GM23248 (cell line): ENCODE measurements at regions not wholly inside any gene's neighbourhood (a gene's known extent, or its start where the extent isn't known, plus 50 kb on each side); places are given as distances from the start of the nearest gene placed in this dataset.

Experiments
- DNase-seq: peaks from one replicate; pipeline ENCODE4 v3.0.0-alpha.2; 2015
- H2AFZ ChIP-seq: fragments of 200-600 bp; sonication (generic); 2 replicates; pipeline ENCODE4 v1.6.1; 2016; ENCODE audit warnings: antibody characterized with exemption
- H3F3A ChIP-seq: fragments of 200-600 bp; sonication (generic); 2 replicates; pipeline ENCODE4 v1.6.1; 2016; ENCODE audit warnings: mild to moderate bottlenecking, antibody characterized with exemption, mixed run types; ENCODE audit not compliant: insufficient read depth
- H3K27ac ChIP-seq: fragments of 200-600 bp; sonication (generic); 2 replicates; pipeline ENCODE4 v1.5.1; 2016; ENCODE audit warnings: mild to moderate bottlenecking
- H3K27me3 ChIP-seq: fragments of 200-600 bp; sonication (generic); replicated peaks from 2 replicates; pipeline ENCODE4 v1.6.1; 2016; ENCODE audit warnings: mild to moderate bottlenecking; ENCODE audit not compliant: insufficient read depth
- H3K36me3 ChIP-seq: fragments of 200-600 bp; sonication (generic); 2 replicates; pipeline ENCODE4 v1.6.1; 2016; ENCODE audit warnings: low read depth, mild to moderate bottlenecking
- H3K4me1 ChIP-seq: fragments of 200-600 bp; sonication (generic); 2 replicates; pipeline ENCODE4 v1.6.1; 2016; ENCODE audit warnings: mild to moderate bottlenecking; ENCODE audit not compliant: insufficient read depth
- H3K4me2 ChIP-seq: fragments of 200-600 bp; sonication (generic); one replicate; pipeline ENCODE4 v1.6.1; 2016; ENCODE audit warnings: mild to moderate bottlenecking; ENCODE audit not compliant: unreplicated experiment
- H3K4me3 ChIP-seq: fragments of 200-600 bp; sonication (generic); 2 replicates; pipeline ENCODE4 v1.5.1; 2016; ENCODE audit warnings: mild to moderate bottlenecking
- H3K79me2 ChIP-seq: fragments of 200-600 bp; sonication (generic); 2 replicates; pipeline ENCODE4 v1.6.1; 2016; ENCODE audit warnings: mild to moderate bottlenecking; ENCODE audit not compliant: insufficient read depth
- H3K9ac ChIP-seq: fragments of 200-600 bp; sonication (generic); 2 replicates; pipeline ENCODE4 v1.6.1; 2016; ENCODE audit warnings: mild to moderate bottlenecking
- H3K9me2 ChIP-seq: fragments of 200-600 bp; sonication (generic); 2 replicates; pipeline ENCODE4 v1.6.1; 2016; ENCODE audit warnings: mixed run types, mild to moderate bottlenecking, moderate library complexity; ENCODE audit not compliant: insufficient read depth
- H3K9me3 ChIP-seq: fragments of 200-600 bp; sonication (generic); one replicate; pipeline ENCODE4 v1.6.1; 2017; ENCODE audit warnings: low read depth
- H4K20me1 ChIP-seq: fragments of 200-600 bp; sonication (generic); 2 replicates; pipeline ENCODE4 v1.6.0; 2016; ENCODE audit not compliant: insufficient read depth
- EZH2 ChIP-seq: fragments of 200-600 bp; sonication (generic); IDR thresholded peaks from 2 replicates; pipeline ENCODE4 v1.6.1; 2018; ENCODE audit warnings: antibody characterized with exemption, mild to moderate bottlenecking; ENCODE audit not compliant: insufficient read depth, poor library complexity, severe bottlenecking
- EZH2phosphoT487 ChIP-seq: fragments of 200-600 bp; sonication (generic); IDR thresholded peaks from 2 replicates; pipeline ENCODE4 v1.6.1; 2018; ENCODE audit warnings: antibody characterized with exemption, moderate library complexity, mild to moderate bottlenecking, low read depth; ENCODE audit not compliant: insufficient read depth
- WGBS, 2 experiments: methylation state at CpG; one replicate each; pipeline ENCODE4 v1.1.6; 2015 to 2017; ENCODE audit warnings: low lambda C conversion rate in 2 of 2, low coverage in 1 of 2; ENCODE audit errors: missing lambda C conversion rate in 2 of 2; 5-methylcytosine and 5-hydroxymethylcytosine counted together
- in situ Hi-C: fragments of 300-500 bp; cut with MboI; formaldehyde crosslinking; loops from 2 replicates; pipeline ENCODE4 v1.15.0; 2020

GRCh38 chrX:69226459-69227158 is 61.4 kb upstream of the PJA1 start:
- no peaks in the 10 kb centered on the region for H3K27me3 ChIP-seq
- H2AFZ ChIP-seq: no peak overlapping the region
- DNase-seq: no peak
- no peak overlapping the region for H3K4me2 ChIP-seq
- no peaks in the 10 kb centered on the region for H3K9me3 ChIP-seq
- no peak for TF ChIP-seq EZH2
- no peak for TF ChIP-seq EZH2phosphoT487
- H3F3A ChIP-seq: peaks cover 5% of the 10 kb centered on the region; the same call in 1 of the 2 replicates
- H3K36me3 ChIP-seq: no peaks in the 10 kb centered on the region
- no peak overlapping the region for H3K4me3 ChIP-seq
- H3K9me2 ChIP-seq: no peaks in the 10 kb centered on the region
- no peak overlapping the region for H3K9ac ChIP-seq
- no peaks in the 10 kb centered on the region for H4K20me1 ChIP-seq
- no peak overlapping the region for H3K27ac ChIP-seq
- no peaks in the 10 kb centered on the region for H3K79me2 ChIP-seq
- WGBS, 2 experiments: 76 to 77% methylated on average over 8 to 9 of the region's 9 CpGs
- in situ Hi-C loops: no loop called here
- H3K4me1 ChIP-seq: peaks cover 7% of the 10 kb centered on the region; the same call in 1 of the 2 replicates

- 23 to 24% methylated on average over 10 to 11 of the region's 12 CpGs for WGBS, 2 experiments
- no peaks in the 10 kb centered on the region for H3F3A ChIP-seq
- DNase-seq: peak; percentile 69
- H3K27ac ChIP-seq: no peak overlapping the region
- H3K9me3 ChIP-seq: no peaks in the 10 kb centered on the region
- H3K27me3 ChIP-seq: no peaks in the 10 kb centered on the region
- H3K36me3 ChIP-seq: no peaks in the 10 kb centered on the region
- no peak overlapping the region for H3K9ac ChIP-seq
- no peak overlapping the region for H3K4me2 ChIP-seq
- no peaks in the 10 kb centered on the region for H4K20me1 ChIP-seq
- H2AFZ ChIP-seq: no peak overlapping the region
- no peaks in the 10 kb centered on the region for H3K9me2 ChIP-seq
- no peaks in the 10 kb centered on the region for H3K4me1 ChIP-seq
- in situ Hi-C loops: no loop called here
- TF ChIP-seq EZH2phosphoT487 (no peak), EZH2 (no peak)
- no peaks in the 10 kb centered on the region for H3K79me2 ChIP-seq
- no peak overlapping the region for H3K4me3 ChIP-seq
These were observed 57.1 kb upstream of the PJA1 start for GRCh38 chrX:69222103-69223090.

GRCh38 chrX:69221239-69222102 is 56.2 kb upstream of the PJA1 start:
- Histone ChIP-seq H3K9me3 (no peaks in the 10 kb centered on the region), H4K20me1 (no peaks in the 10 kb centered on the region), H3K4me2 (no peak overlapping the region), H2AFZ (no peak overlapping the region), H3F3A (no peaks in the 10 kb centered on the region), H3K4me3 (no peak overlapping the region), H3K9me2 (no peaks in the 10 kb centered on the region), H3K27ac (no peak overlapping the region), H3K36me3 (no peaks in the 10 kb centered on the region), H3K4me1 (no peaks in the 10 kb centered on the region), H3K9ac (no peak overlapping the region), H3K27me3 (no peaks in the 10 kb centered on the region), H3K79me2 (no peaks in the 10 kb centered on the region)
- TF ChIP-seq EZH2: no peak
- TF ChIP-seq EZH2phosphoT487: no peak
- 21 to 36% methylated on average over 18 to 38 of the region's 38 CpGs for WGBS, 2 experiments
- in situ Hi-C loops: no loop called here
- DNase-seq: no peak
